WTC11 (cell line): ENCODE measurements at regions not wholly inside any gene's neighbourhood (a gene's known extent, or its start where the extent isn't known, plus 50 kb on each side); places are given as distances from the start of the nearest gene placed in this dataset.

ENCODE experiments used
- ATAC-seq: fragments of 200-7000 bp; cut with Tn5 transposase; 2 replicates; pipeline ENCODE4 v1.10.0; 2021; ENCODE audit warnings: mild to moderate bottlenecking, moderate library complexity
- CTCF ChIA-PET: fragments of 300-600 bp; sonication (Branson Sonifier 250); formaldehyde crosslinking; loops from one replicate; lab custom pipeline; 2021; ENCODE audit warnings: antibody characterized with exemption; lab: Charles Lee
- POLR2A ChIA-PET: fragments of 350-600 bp; sonication (Branson Sonifier 250); formaldehyde crosslinking; loops from one replicate; lab custom pipeline; 2021; ENCODE audit warnings: antibody characterized with exemption; lab: Charles Lee
- DNase-seq: peaks from one replicate; pipeline ENCODE4 v3.0.0; 2021; ENCODE audit warnings: low spot score
- H3K27ac Mint-ChIP-seq: 2 replicates; pipeline ENCODE4 v1.8.0; 2021; ENCODE audit warnings: mixed read lengths
- H3K27me3 Mint-ChIP-seq: 2 replicates; pipeline ENCODE4 v1.8.0; 2021; ENCODE audit warnings: low read depth, mild to moderate bottlenecking, moderate library complexity, mixed read lengths
- H3K36me3 Mint-ChIP-seq: 2 replicates; pipeline ENCODE4 v1.8.0; 2021; ENCODE audit warnings: mixed read lengths
- H3K4me1 Mint-ChIP-seq: 2 replicates; pipeline ENCODE4 v1.8.0; 2022; ENCODE audit warnings: mixed read lengths
- H3K4me3 Mint-ChIP-seq: 2 replicates; pipeline ENCODE4 v1.8.0; 2021; ENCODE audit warnings: mild to moderate bottlenecking, moderate library complexity, mixed read lengths
- H3K9me3 Mint-ChIP-seq: 2 replicates; pipeline ENCODE4 v1.8.0; 2021; ENCODE audit warnings: mixed read lengths
- CREM ChIP-seq: sonication (generic); formaldehyde crosslinking; IDR thresholded peaks from 2 replicates; pipeline ENCODE4 v1.8.1; 2022; ENCODE audit warnings: mild to moderate bottlenecking, missing genetic modification reagents, moderate library complexity
- HMGA2 ChIP-seq: fragments of 250-450 bp; sonication (Bioruptor Pico); IDR thresholded peaks from 2 replicates; pipeline ENCODE4 v1.4.0; 2021; ENCODE audit warnings: mild to moderate bottlenecking, moderate library complexity
- NR2C2 ChIP-seq: sonication (generic); formaldehyde crosslinking; IDR thresholded peaks from 2 replicates; pipeline ENCODE4 v1.8.0; 2022; ENCODE audit warnings: mild to moderate bottlenecking, missing genetic modification reagents
- NR3C1 ChIP-seq: sonication (generic); formaldehyde crosslinking; conservative IDR thresholded peaks from 2 replicates; pipeline ENCODE4 v1.8.1; 2023; ENCODE audit warnings: low read depth, mild to moderate bottlenecking, missing genetic modification reagents
- RORB ChIP-seq: fragments of 250-450 bp; sonication (Bioruptor Pico); IDR thresholded peaks from 2 replicates; pipeline ENCODE4 v1.9.0; 2021; ENCODE audit warnings: mild to moderate bottlenecking
- SMAD3 ChIP-seq: sonication (generic); formaldehyde crosslinking; IDR thresholded peaks from 2 replicates; pipeline ENCODE4 v1.8.0; 2022; ENCODE audit warnings: missing genetic modification reagents, mild to moderate bottlenecking, borderline replicate concordance
- STAT6 ChIP-seq: sonication (generic); formaldehyde crosslinking; conservative IDR thresholded peaks from 2 replicates; pipeline ENCODE4 v1.8.1; 2023; ENCODE audit warnings: mild to moderate bottlenecking, low read depth, missing genetic modification reagents, moderate library complexity
- ZMAT4 ChIP-seq: fragments of 250-450 bp; sonication (Bioruptor Pico); IDR thresholded peaks from 2 replicates; pipeline ENCODE4 v1.9.0; 2021; ENCODE audit warnings: mild to moderate bottlenecking
- ZNF232 ChIP-seq: sonication (generic); formaldehyde crosslinking; IDR thresholded peaks from 2 replicates; pipeline ENCODE4 v1.8.0; 2022; ENCODE audit warnings: mild to moderate bottlenecking, missing genetic modification reagents
- TF ChIP-seq, protein P1 (sequence below): sonication (generic); formaldehyde crosslinking; IDR thresholded peaks from 2 replicates; pipeline ENCODE4 v1.8.1; 2023; ENCODE audit warnings: mild to moderate bottlenecking, moderate library complexity, missing genetic modification reagents
- TF ChIP-seq, protein P2 (sequence below): sonication (generic); formaldehyde crosslinking; IDR thresholded peaks from 2 replicates; pipeline ENCODE4 v1.8.0; 2023; ENCODE audit warnings: mild to moderate bottlenecking, missing genetic modification reagents
- TF ChIP-seq, protein P3 (sequence below): sonication (generic); formaldehyde crosslinking; IDR thresholded peaks from 2 replicates; pipeline ENCODE4 v1.8.1; 2022; ENCODE audit warnings: missing genetic modification reagents, borderline replicate concordance
- TF ChIP-seq, protein P4 (sequence below): sonication (generic); formaldehyde crosslinking; IDR thresholded peaks from 2 replicates; pipeline ENCODE4 v1.8.0; 2022; ENCODE audit warnings: mild to moderate bottlenecking, missing genetic modification reagents
- TF ChIP-seq, protein P5 (sequence below): sonication (generic); formaldehyde crosslinking; IDR thresholded peaks from 2 replicates; pipeline ENCODE4 v1.8.1; 2023; ENCODE audit warnings: mild to moderate bottlenecking, missing genetic modification reagents
- TF ChIP-seq, protein P6 (sequence below): fragments of 250-450 bp; sonication (Bioruptor Pico); IDR thresholded peaks from 2 replicates; pipeline ENCODE4 v1.8.0; 2021; ENCODE audit warnings: mild to moderate bottlenecking

DNA sequence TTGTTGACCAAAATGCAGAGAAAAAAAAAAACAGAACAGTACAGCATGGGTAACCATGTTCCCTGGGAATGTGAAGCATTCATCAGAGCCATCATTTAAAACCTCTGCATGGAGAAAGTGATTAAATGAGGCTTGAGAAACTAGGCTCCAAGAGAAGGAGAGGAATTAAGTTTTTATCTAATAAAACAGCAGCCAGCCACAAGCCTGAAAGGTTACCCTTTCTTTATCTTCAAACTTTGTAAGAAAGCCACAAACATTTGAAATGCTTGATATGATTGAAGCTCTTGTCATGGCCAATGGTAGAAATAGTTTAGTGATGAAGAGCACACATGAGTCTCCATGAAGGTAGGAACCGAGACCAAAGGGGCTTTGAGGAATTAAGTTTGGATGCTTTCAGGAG lies 144.9 kb upstream of the SYT1 start (continued):
- TF ChIP-seq, protein P1, sequence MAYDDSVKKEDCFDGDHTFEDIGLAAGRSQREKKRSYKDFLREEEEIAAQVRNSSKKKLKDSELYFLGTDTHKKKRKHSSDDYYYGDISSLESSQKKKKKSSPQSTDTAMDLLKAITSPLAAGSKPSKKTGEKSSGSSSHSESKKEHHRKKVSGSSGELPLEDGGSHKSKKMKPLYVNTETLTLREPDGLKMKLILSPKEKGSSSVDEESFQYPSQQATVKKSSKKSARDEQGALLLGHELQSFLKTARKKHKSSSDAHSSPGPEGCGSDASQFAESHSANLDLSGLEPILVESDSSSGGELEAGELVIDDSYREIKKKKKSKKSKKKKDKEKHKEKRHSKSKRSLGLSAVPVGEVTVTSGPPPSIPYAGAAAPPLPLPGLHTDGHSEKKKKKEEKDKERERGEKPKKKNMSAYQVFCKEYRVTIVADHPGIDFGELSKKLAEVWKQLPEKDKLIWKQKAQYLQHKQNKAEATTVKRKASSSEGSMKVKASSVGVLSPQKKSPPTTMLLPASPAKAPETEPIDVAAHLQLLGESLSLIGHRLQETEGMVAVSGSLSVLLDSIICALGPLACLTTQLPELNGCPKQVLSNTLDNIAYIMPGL (CRISPR knock-in tag) = no peak
- TF ChIP-seq, protein P2, sequence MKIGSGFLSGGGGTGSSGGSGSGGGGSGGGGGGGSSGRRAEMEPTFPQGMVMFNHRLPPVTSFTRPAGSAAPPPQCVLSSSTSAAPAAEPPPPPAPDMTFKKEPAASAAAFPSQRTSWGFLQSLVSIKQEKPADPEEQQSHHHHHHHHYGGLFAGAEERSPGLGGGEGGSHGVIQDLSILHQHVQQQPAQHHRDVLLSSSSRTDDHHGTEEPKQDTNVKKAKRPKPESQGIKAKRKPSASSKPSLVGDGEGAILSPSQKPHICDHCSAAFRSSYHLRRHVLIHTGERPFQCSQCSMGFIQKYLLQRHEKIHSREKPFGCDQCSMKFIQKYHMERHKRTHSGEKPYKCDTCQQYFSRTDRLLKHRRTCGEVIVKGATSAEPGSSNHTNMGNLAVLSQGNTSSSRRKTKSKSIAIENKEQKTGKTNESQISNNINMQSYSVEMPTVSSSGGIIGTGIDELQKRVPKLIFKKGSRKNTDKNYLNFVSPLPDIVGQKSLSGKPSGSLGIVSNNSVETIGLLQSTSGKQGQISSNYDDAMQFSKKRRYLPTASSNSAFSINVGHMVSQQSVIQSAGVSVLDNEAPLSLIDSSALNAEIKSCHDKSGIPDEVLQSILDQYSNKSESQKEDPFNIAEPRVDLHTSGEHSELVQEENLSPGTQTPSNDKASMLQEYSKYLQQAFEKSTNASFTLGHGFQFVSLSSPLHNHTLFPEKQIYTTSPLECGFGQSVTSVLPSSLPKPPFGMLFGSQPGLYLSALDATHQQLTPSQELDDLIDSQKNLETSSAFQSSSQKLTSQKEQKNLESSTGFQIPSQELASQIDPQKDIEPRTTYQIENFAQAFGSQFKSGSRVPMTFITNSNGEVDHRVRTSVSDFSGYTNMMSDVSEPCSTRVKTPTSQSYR (CRISPR knock-in tag) = no peak
- TF ChIP-seq RORB (CRISPR knock-in tag) = no peak
- no peak for TF ChIP-seq SMAD3 (CRISPR knock-in tag)
- TF ChIP-seq ZMAT4 = no peak
- TF ChIP-seq, protein P3, sequence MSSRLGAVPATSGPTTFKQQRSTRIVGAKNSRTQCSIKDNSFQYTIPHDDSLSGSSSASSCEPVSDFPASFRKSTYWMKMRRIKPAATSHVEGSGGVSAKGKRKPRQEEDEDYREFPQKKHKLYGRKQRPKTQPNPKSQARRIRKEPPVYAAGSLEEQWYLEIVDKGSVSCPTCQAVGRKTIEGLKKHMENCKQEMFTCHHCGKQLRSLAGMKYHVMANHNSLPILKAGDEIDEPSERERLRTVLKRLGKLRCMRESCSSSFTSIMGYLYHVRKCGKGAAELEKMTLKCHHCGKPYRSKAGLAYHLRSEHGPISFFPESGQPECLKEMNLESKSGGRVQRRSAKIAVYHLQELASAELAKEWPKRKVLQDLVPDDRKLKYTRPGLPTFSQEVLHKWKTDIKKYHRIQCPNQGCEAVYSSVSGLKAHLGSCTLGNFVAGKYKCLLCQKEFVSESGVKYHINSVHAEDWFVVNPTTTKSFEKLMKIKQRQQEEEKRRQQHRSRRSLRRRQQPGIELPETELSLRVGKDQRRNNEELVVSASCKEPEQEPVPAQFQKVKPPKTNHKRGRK = no peak

- Mint-ChIP-seq H3K27ac (no peak overlapping the region), H3K36me3 (no peaks in the 10 kb centered on the region), H3K27me3 (no peaks in the 10 kb centered on the region), H3K4me1 (no peaks in the 10 kb centered on the region), H3K4me3 (no peak overlapping the region), H3K9me3 (no peaks in the 10 kb centered on the region)
- ChIA-PET POLR2A (no interaction called here), CTCF (no interaction called here)
- no peak for DNase-seq
- ATAC-seq = no peak
- no peak for TF ChIP-seq STAT6
Observed at GRCh38 chr12:78721906-78722305, 142.7 kb upstream of the SYT1 start.

DNA sequence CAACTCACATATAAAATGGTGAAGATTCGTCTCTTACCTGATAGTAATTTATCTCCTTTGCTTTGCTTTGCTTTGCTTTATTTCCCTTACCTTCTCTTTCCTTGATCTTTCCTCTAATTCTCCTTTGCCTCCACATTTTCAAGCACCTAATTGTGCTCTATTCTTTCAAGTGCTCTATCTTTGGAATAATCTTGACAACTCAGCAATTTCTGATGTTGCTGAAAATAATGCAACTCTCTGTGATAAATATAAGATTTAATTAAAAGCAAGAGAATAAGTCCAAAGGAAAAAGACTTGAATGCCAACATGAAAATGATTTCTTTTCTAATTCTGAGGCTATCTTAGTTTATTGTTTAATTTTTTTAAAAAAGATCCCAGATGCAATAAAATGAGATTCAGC lies 139.5 kb upstream of the SYT1 start:
- H3K36me3 Mint-ChIP-seq = no peaks in the 10 kb centered on the region
- CTCF ChIA-PET = no interaction called here
- H3K4me3 Mint-ChIP-seq = no peak overlapping the region
- no peaks in the 10 kb centered on the region for H3K4me1 Mint-ChIP-seq
- no peaks in the 10 kb centered on the region for H3K27me3 Mint-ChIP-seq
- POLR2A ChIA-PET = no interaction called here
- no peaks in the 10 kb centered on the region for H3K9me3 Mint-ChIP-seq
- DNase-seq (no peak), ATAC-seq (no peak)
- H3K27ac Mint-ChIP-seq = no peak overlapping the region
- no peak for TF ChIP-seq NR2C2
- TF ChIP-seq, protein P4, sequence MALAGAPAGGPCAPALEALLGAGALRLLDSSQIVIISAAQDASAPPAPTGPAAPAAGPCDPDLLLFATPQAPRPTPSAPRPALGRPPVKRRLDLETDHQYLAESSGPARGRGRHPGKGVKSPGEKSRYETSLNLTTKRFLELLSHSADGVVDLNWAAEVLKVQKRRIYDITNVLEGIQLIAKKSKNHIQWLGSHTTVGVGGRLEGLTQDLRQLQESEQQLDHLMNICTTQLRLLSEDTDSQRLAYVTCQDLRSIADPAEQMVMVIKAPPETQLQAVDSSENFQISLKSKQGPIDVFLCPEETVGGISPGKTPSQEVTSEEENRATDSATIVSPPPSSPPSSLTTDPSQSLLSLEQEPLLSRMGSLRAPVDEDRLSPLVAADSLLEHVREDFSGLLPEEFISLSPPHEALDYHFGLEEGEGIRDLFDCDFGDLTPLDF (CRISPR knock-in tag) = no peak
- TF ChIP-seq HMGA2 = no peak
- TF ChIP-seq, protein P5, sequence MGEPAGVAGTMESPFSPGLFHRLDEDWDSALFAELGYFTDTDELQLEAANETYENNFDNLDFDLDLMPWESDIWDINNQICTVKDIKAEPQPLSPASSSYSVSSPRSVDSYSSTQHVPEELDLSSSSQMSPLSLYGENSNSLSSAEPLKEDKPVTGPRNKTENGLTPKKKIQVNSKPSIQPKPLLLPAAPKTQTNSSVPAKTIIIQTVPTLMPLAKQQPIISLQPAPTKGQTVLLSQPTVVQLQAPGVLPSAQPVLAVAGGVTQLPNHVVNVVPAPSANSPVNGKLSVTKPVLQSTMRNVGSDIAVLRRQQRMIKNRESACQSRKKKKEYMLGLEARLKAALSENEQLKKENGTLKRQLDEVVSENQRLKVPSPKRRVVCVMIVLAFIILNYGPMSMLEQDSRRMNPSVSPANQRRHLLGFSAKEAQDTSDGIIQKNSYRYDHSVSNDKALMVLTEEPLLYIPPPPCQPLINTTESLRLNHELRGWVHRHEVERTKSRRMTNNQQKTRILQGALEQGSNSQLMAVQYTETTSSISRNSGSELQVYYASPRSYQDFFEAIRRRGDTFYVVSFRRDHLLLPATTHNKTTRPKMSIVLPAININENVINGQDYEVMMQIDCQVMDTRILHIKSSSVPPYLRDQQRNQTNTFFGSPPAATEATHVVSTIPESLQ (CRISPR knock-in tag) = no peak
- no peak for TF ChIP-seq STAT6
- TF ChIP-seq, protein P6, sequence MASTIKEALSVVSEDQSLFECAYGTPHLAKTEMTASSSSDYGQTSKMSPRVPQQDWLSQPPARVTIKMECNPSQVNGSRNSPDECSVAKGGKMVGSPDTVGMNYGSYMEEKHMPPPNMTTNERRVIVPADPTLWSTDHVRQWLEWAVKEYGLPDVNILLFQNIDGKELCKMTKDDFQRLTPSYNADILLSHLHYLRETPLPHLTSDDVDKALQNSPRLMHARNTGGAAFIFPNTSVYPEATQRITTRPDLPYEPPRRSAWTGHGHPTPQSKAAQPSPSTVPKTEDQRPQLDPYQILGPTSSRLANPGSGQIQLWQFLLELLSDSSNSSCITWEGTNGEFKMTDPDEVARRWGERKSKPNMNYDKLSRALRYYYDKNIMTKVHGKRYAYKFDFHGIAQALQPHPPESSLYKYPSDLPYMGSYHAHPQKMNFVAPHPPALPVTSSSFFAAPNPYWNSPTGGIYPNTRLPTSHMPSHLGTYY (CRISPR knock-in tag) = no peak
- TF ChIP-seq CREM (CRISPR knock-in tag) = no peak
- TF ChIP-seq NR3C1 = no peak
- TF ChIP-seq ZNF232 (CRISPR knock-in tag) = no peak
